ENCODE measurements at regions not wholly inside any gene's neighbourhood (a gene's known extent, or its start where the extent isn't known, plus 50 kb on each side); places are given as distances from the start of the nearest gene placed in this dataset.

GRCh38 chr2:74778381-74779264 is 55.3 kb upstream of the HK2 start:
- no peak overlapping the region for H3K4me3 ChIP-seq (ENCODE audit: low read length)
- no peak for TF ChIP-seq CTCF (IDR thresholded peaks at IDR 0.05; ENCODE audit: insufficient read depth, low read depth, low read length, missing control alignments)
- peak; percentile 36 for DNase-seq (ENCODE audit: low read depth)

GRCh38 chr2:74779265-74779558 is 54.7 kb upstream of the HK2 start:
- no peak for DNase-seq (ENCODE audit: low read depth)
- no peak overlapping the region for H3K4me3 ChIP-seq (ENCODE audit: low read length)
- no peak for TF ChIP-seq CTCF (IDR thresholded peaks at IDR 0.05; ENCODE audit: insufficient read depth, low read depth, low read length, missing control alignments)

GRCh38 chr2:74779587-74780135 is 54.3 kb upstream of the HK2 start:
- no peak overlapping the region for H3K4me3 ChIP-seq (ENCODE audit: low read length)
- no peak for DNase-seq (ENCODE audit: low read depth)
- no peak for TF ChIP-seq CTCF (IDR thresholded peaks at IDR 0.05; ENCODE audit: insufficient read depth, low read depth, low read length, missing control alignments)
